NCI-H82 (cell line): ENCODE measurements at regions not wholly inside any gene's neighbourhood (a gene's known extent, or its start where the extent isn't known, plus 50 kb on each side); places are given as distances from the start of the nearest gene placed in this dataset.

Experiments used
- DNase-seq: peaks from one replicate; lab custom pipeline; 2025; lab: John Stamatoyannopoulos, UW

- no peak for DNase-seq
These were observed 264.8 kb downstream of the TBL1XR1 start for GRCh38 chr3:176932433-176932832.

GRCh38 chr3:176931991-176932390, 265.3 kb downstream of the TBL1XR1 start:
- DNase-seq = no peak

- DNase-seq = no peak
These were observed 266.3 kb downstream of the TBL1XR1 start for GRCh38 chr3:176930942-176931341.

- no peak for DNase-seq
These were observed 268.7 kb downstream of the TBL1XR1 start for GRCh38 chr3:176928582-176928931.

- no peak for DNase-seq
These were observed 269.3 kb downstream of the TBL1XR1 start for GRCh38 chr3:176927706-176928581.

- no peak for DNase-seq
These were observed 270.0 kb downstream of the TBL1XR1 start for GRCh38 chr3:176927280-176927679.

- no peak for DNase-seq
These were observed 270.6 kb downstream of the TBL1XR1 start for GRCh38 chr3:176926688-176927087.

GRCh38 chr3:176926034-176926433, 271.2 kb downstream of the TBL1XR1 start:
- no peak for DNase-seq

GRCh38 chr3:176920766-176921160, 276.5 kb downstream of the TBL1XR1 start:
- DNase-seq = no peak

- DNase-seq = no peak
These were observed 277.2 kb downstream of the TBL1XR1 start for GRCh38 chr3:176919836-176920765.

- DNase-seq = no peak
These were observed 280.5 kb downstream of the TBL1XR1 start for GRCh38 chr3:176916777-176917176.

GRCh38 chr3:176914764-176915163, 282.5 kb downstream of the TBL1XR1 start:
- DNase-seq = no peak

GRCh38 chr3:176911579-176911978, 285.7 kb downstream of the TBL1XR1 start:
- no peak for DNase-seq

- DNase-seq = no peak
These were observed 288.2 kb downstream of the TBL1XR1 start for GRCh38 chr3:176909044-176909443.

GRCh38 chr3:176906046-176906905, 291.0 kb downstream of the TBL1XR1 start:
- DNase-seq = peak; percentile 15

- no peak for DNase-seq
These were observed 292.0 kb downstream of the TBL1XR1 start for GRCh38 chr3:176905331-176905730.

GRCh38 chr3:176904506-176904905, 292.8 kb downstream of the TBL1XR1 start:
- no peak for DNase-seq

- DNase-seq = no peak
These were observed 300.6 kb downstream of the TBL1XR1 start for GRCh38 chr3:176896640-176897039.

GRCh38 chr3:176896165-176896564, 301.1 kb downstream of the TBL1XR1 start:
- no peak for DNase-seq

- no peak for DNase-seq
These were observed 317.6 kb downstream of the TBL1XR1 start for GRCh38 chr3:176879710-176880109.

GRCh38 chr3:176873261-176873660, 324.0 kb downstream of the TBL1XR1 start:
- DNase-seq = no peak

GRCh38 chr3:176872771-176873209, 324.5 kb downstream of the TBL1XR1 start:
- peak; percentile 80 for DNase-seq
